ENCODE measurements at regions not wholly inside any gene's neighbourhood (a gene's known extent, or its start where the extent isn't known, plus 50 kb on each side); places are given as distances from the start of the nearest gene placed in this dataset.

DNA sequence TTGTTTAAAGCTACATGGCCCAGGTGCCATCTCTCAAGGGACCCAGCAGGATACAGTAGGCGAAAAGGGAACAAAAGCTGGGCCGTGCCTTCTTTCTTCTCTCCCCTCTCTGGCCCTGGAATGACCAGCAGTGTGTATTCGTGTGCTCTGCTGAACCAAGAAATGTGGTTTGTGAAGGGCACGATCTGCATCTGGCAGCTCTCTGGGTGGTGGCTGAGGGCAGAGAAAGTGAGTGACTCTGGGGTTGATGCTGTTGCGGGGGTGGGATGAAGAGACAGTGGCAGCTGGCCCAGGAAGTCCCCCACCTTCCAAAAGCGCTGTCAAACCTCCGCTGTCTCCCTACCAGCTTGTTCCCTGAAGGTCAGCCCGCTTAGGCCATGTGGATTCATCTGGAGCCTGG, 88.3 kb downstream of the CLDN34 start:
- TF ChIP-seq, protein P1, sequence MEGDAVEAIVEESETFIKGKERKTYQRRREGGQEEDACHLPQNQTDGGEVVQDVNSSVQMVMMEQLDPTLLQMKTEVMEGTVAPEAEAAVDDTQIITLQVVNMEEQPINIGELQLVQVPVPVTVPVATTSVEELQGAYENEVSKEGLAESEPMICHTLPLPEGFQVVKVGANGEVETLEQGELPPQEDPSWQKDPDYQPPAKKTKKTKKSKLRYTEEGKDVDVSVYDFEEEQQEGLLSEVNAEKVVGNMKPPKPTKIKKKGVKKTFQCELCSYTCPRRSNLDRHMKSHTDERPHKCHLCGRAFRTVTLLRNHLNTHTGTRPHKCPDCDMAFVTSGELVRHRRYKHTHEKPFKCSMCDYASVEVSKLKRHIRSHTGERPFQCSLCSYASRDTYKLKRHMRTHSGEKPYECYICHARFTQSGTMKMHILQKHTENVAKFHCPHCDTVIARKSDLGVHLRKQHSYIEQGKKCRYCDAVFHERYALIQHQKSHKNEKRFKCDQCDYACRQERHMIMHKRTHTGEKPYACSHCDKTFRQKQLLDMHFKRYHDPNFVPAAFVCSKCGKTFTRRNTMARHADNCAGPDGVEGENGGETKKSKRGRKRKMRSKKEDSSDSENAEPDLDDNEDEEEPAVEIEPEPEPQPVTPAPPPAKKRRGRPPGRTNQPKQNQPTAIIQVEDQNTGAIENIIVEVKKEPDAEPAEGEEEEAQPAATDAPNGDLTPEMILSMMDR (IDR thresholded peaks at IDR 0.05) = no peak
- TF ChIP-seq JUND (IDR thresholded peaks at IDR 0.05) (no peak), CHD2 (IDR thresholded peaks at IDR 0.05; ENCODE audit: low read length, partially characterized antibody) (no peak), YY1 (IDR thresholded peaks at IDR 0.05; ENCODE audit: low read depth) (no peak), RFX5 (IDR thresholded peaks at IDR 0.05; ENCODE audit: low read length) (no peak), TAF1 (IDR thresholded peaks at IDR 0.05; ENCODE audit: borderline replicate concordance, low read depth, low read length) (no peak), MAX (IDR thresholded peaks at IDR 0.05; ENCODE audit: low read depth) (no peak), NRF1 (IDR thresholded peaks at IDR 0.05; ENCODE audit: low read depth, low read length) (no peak), RXRA (IDR thresholded peaks at IDR 0.05; ENCODE audit: borderline replicate concordance, low read depth) (no peak), REST (IDR thresholded peaks at IDR 0.05; ENCODE audit: low read depth, low read length) (no peak), EP300 (IDR thresholded peaks at IDR 0.05; ENCODE audit: borderline replicate concordance in 1 of 2, low read depth in 1 of 2, low read length in 1 of 2) (no peak), RCOR1 (IDR thresholded peaks at IDR 0.05; ENCODE audit: low read length) (no peak)

Measured in SK-N-SH (cell line).